OCI-LY3 (cell line): ENCODE measurements at regions not wholly inside any gene's neighbourhood (a gene's known extent, or its start where the extent isn't known, plus 50 kb on each side); places are given as distances from the start of the nearest gene placed in this dataset.

Experiments used
- H2AFZ ChIP-seq: fragments of 200-600, 300-600 bp; shearing (Covaris generic); 2 replicates; pipeline ENCODE4 v1.6.0; 2014; ENCODE audit warnings: antibody characterized with exemption, low read depth, low read length
- H3K27ac ChIP-seq: fragments of 200-600, 300-600 bp; sonication (generic); 2 replicates; pipeline ENCODE4 v1.5.1; 2014; ENCODE audit warnings: mild to moderate bottlenecking, low read length, moderate library complexity, mixed read lengths
- H3K27me3 ChIP-seq: fragments of 200-600, 300-600 bp; sonication (generic); 2 replicates; pipeline ENCODE4 v1.6.1; 2014; ENCODE audit warnings: low read depth, low read length, mixed read lengths
- H3K36me3 ChIP-seq: fragments of 200-600, 300-600 bp; sonication (generic); replicated peaks from 2 replicates; pipeline ENCODE3; 2014; ENCODE audit warnings: low read depth, low read length, mixed read lengths
- H3K4me1 ChIP-seq: fragments of 300-600, 200-600 bp; sonication (generic); 2 replicates; pipeline ENCODE4 v1.6.1; 2014; ENCODE audit warnings: low read length, mixed read lengths
- H3K4me2 ChIP-seq: fragments of 200-600, 300-600 bp; sonication (generic); 2 replicates; pipeline ENCODE4 v1.6.1; 2014; ENCODE audit warnings: low read length, mixed read lengths
- H3K4me3 ChIP-seq: fragments of 300-600, 200-600 bp; sonication (generic); 2 replicates; pipeline ENCODE4 v1.5.1; 2014; ENCODE audit warnings: antibody characterized with exemption, mild to moderate bottlenecking, low read length, moderate library complexity
- H3K79me2 ChIP-seq: fragments of 300-600, 200-600 bp; shearing (Covaris generic); 2 replicates; pipeline ENCODE4 v1.6.1; 2014; ENCODE audit warnings: mild to moderate bottlenecking, low read length, mixed read lengths
- H3K9ac ChIP-seq: fragments of 300-600, 200-600 bp; shearing (Covaris generic); 2 replicates; pipeline ENCODE4 v1.6.0; 2014; ENCODE audit warnings: mild to moderate bottlenecking, low read length, moderate library complexity
- H3K9me3 ChIP-seq: fragments of 200-600, 300-600 bp; shearing (Covaris generic); 2 replicates; pipeline ENCODE4 v1.6.1; 2014; ENCODE audit warnings: low read length, mixed read lengths; ENCODE audit not compliant: insufficient read depth
- H4K20me1 ChIP-seq: fragments of 200-600, 300-600 bp; sonication (generic); 2 replicates; pipeline ENCODE4 v1.6.1; 2016; ENCODE audit warnings: low read length, mixed read lengths; ENCODE audit not compliant: insufficient read depth
- CTCF ChIP-seq: fragments of 200-600, 300-600 bp; sonication (generic); IDR thresholded peaks from 2 replicates; pipeline ENCODE4 v1.5.1; 2014; ENCODE audit warnings: antibody characterized with exemption, low read length, low read depth
- EZH2phosphoT487 ChIP-seq: fragments of 200-600 bp; shearing (Covaris generic); IDR thresholded peaks from 2 replicates; pipeline ENCODE4 v1.6.1; 2018; ENCODE audit warnings: antibody characterized with exemption, mixed run types, low read depth

- no peak for TF ChIP-seq EZH2phosphoT487
- H2AFZ ChIP-seq, result no peak overlapping the region
- H4K20me1 ChIP-seq, result no peaks in the 10 kb centered on the region
- H3K4me3 ChIP-seq, result no peak overlapping the region
- no peak overlapping the region for H3K27ac ChIP-seq
- no peak overlapping the region for H3K4me2 ChIP-seq
- peaks cover 7% of the 10 kb centered on the region; the same call in 1 of the 2 replicates for H3K9me3 ChIP-seq
- H3K36me3 ChIP-seq, result no peaks in the 10 kb centered on the region
- H3K9ac ChIP-seq, result no peak overlapping the region
- H3K4me1 ChIP-seq, result no peaks in the 10 kb centered on the region
- no peaks in the 10 kb centered on the region for H3K79me2 ChIP-seq
- no peaks in the 10 kb centered on the region for H3K27me3 ChIP-seq
These were observed 251.1 kb downstream of the INSIG2 start for GRCh38 chr2:118339386-118339785.

GRCh38 chr2:118333664-118334063 lies 245.4 kb downstream of the INSIG2 start:
- Histone ChIP-seq H3K4me3 (no peak overlapping the region), H3K27ac (no peak overlapping the region), H3K79me2 (no peaks in the 10 kb centered on the region), H3K4me2 (no peak overlapping the region), H3K27me3 (no peaks in the 10 kb centered on the region; the same call in 1 of the 2 replicates), H4K20me1 (no peaks in the 10 kb centered on the region), H3K36me3 (no peaks in the 10 kb centered on the region), H3K9ac (no peak overlapping the region), H2AFZ (no peak overlapping the region), H3K9me3 (no peaks in the 10 kb centered on the region), H3K4me1 (no peaks in the 10 kb centered on the region)
- TF ChIP-seq EZH2phosphoT487 (no peak), CTCF (no peak)

- Histone ChIP-seq H3K4me1 (no peaks in the 10 kb centered on the region), H3K27ac (no peak overlapping the region), H3K9ac (no peak overlapping the region), H3K36me3 (no peaks in the 10 kb centered on the region), H2AFZ (no peak overlapping the region), H3K9me3 (no peaks in the 10 kb centered on the region), H3K27me3 (no peaks in the 10 kb centered on the region), H3K4me3 (no peak overlapping the region), H3K4me2 (no peak overlapping the region), H4K20me1 (no peaks in the 10 kb centered on the region), H3K79me2 (no peaks in the 10 kb centered on the region)
- no peak for TF ChIP-seq CTCF
- TF ChIP-seq EZH2phosphoT487, result no peak
These were observed 237.2 kb downstream of the INSIG2 start for GRCh38 chr2:118325321-118325955.

GRCh38 chr2:118322406-118322805 lies 234.1 kb downstream of the INSIG2 start:
- Histone ChIP-seq H3K79me2 (no peaks in the 10 kb centered on the region), H3K36me3 (no peaks in the 10 kb centered on the region), H3K4me2 (no peak overlapping the region), H3K9ac (no peak overlapping the region), H3K27ac (no peak overlapping the region), H3K4me3 (no peak overlapping the region), H3K27me3 (no peaks in the 10 kb centered on the region), H3K4me1 (no peaks in the 10 kb centered on the region), H2AFZ (no peak overlapping the region), H3K9me3 (no peaks in the 10 kb centered on the region), H4K20me1 (no peaks in the 10 kb centered on the region)
- no peak for TF ChIP-seq CTCF
